CD4-positive, CD25-positive, alpha-beta regulatory T cell (primary cell): ENCODE measurements at regions not wholly inside any gene's neighbourhood (a gene's known extent, or its start where the extent isn't known, plus 50 kb on each side); places are given as distances from the start of the nearest gene placed in this dataset.

Experiments used
- ATAC-seq, 2 donors: fragments of 150-1000 bp; cut with Tn5 transposase; one replicate each; pipeline ENCODE4 v1.10.0; 2021; ENCODE audit warnings: low read depth in 2 of 2, moderate number of reproducible peaks in 2 of 2, moderate library complexity in 1 of 2
- DNase-seq, 3 donors: peaks; one replicate each; pipeline versions ENCODE4 v3.0.0 to v3.0.0-alpha.2; 2012 to 2022; ENCODE audit warnings: mixed read lengths in 1 of 3
- H3K27ac ChIP-seq: one replicate; pipeline ENCODE4 v1.7.0; 2013; ENCODE audit warnings: mild to moderate bottlenecking, low read length; ENCODE audit not compliant: insufficient read depth, poor library complexity, severe bottlenecking
- H3K27me3 ChIP-seq: one replicate; pipeline ENCODE4 v1.7.0; 2013; ENCODE audit warnings: low read length; ENCODE audit not compliant: control insufficient read depth, insufficient read depth
- H3K36me3 ChIP-seq: one replicate; pipeline ENCODE4 v1.7.0; 2013; ENCODE audit warnings: mild to moderate bottlenecking, low read length, moderate library complexity; ENCODE audit not compliant: control insufficient read depth, insufficient read depth
- H3K4me1 ChIP-seq: 2 replicates; pipeline ENCODE4 v1.7.0; 2013; ENCODE audit warnings: mild to moderate bottlenecking, low read length; ENCODE audit not compliant: insufficient read depth, control insufficient read depth, poor library complexity, severe bottlenecking
- H3K4me3 ChIP-seq: one replicate; pipeline ENCODE4 v1.7.0; 2013; ENCODE audit warnings: low read depth, mild to moderate bottlenecking, low read length, moderate library complexity
- H3K9me3 ChIP-seq, 2 experiments: 1 replicate in 1 of 2; 2 replicates in 1 of 2; pipeline ENCODE4 v1.7.0; 2013; ENCODE audit warnings: low read length in 2 of 2, mild to moderate bottlenecking in 1 of 2, moderate library complexity in 1 of 2; ENCODE audit not compliant: control insufficient read depth in 2 of 2
- H3K27ac Mint-ChIP-seq, 3 donors: one replicate each; pipeline ENCODE4 v1.8.0; 2020 to 2022; ENCODE audit warnings: mild to moderate bottlenecking in 3 of 3, mixed read lengths in 3 of 3, moderate library complexity in 2 of 3
- H3K27me3 Mint-ChIP-seq: one replicate; pipeline ENCODE4 v1.8.0; 2022; ENCODE audit warnings: mild to moderate bottlenecking, mixed read lengths
- H3K36me3 Mint-ChIP-seq: one replicate; pipeline ENCODE4 v1.8.0; 2020; ENCODE audit warnings: mixed read lengths
- H3K4me1 Mint-ChIP-seq, 4 donors: one replicate each; pipeline ENCODE4 v1.8.0; 2020 to 2022; ENCODE audit warnings: mixed read lengths in 4 of 4, mild to moderate bottlenecking in 1 of 4
- H3K4me3 Mint-ChIP-seq, 4 donors: one replicate each; pipeline ENCODE4 v1.8.0; 2020 to 2022; ENCODE audit warnings: mild to moderate bottlenecking in 4 of 4, mixed read lengths in 4 of 4, moderate library complexity in 3 of 4
- H3K9me3 Mint-ChIP-seq, 7 donors: one replicate each; pipeline ENCODE4 v1.8.0; 2020 to 2022; ENCODE audit warnings: mixed read lengths in 7 of 7, mild to moderate bottlenecking in 3 of 7, moderate library complexity in 2 of 7

GRCh38 chr6:54618572-54618971, 228.0 kb upstream of the FAM83B start:
- no peaks in the 10 kb centered on the region for H3K27me3 Mint-ChIP-seq
- no peaks in the 10 kb centered on the region for H3K36me3 Mint-ChIP-seq
- Histone ChIP-seq H3K9me3 (no peaks in the 10 kb centered on the region), H3K4me1 (no peaks in the 10 kb centered on the region), H3K27ac (no peak overlapping the region), H3K36me3 (no peaks in the 10 kb centered on the region), H3K4me3 (no peak overlapping the region), H3K27me3 (no peaks in the 10 kb centered on the region)
- H3K4me1 Mint-ChIP-seq = no peaks in the 10 kb centered on the region
- no peak for ATAC-seq
- H3K9me3 Mint-ChIP-seq = peaks cover 0 to 16% (median 2%) of the 10 kb centered on the region in 7 donors
- no peak overlapping the region for H3K27ac Mint-ChIP-seq
- H3K4me3 Mint-ChIP-seq = no peak overlapping the region
- DNase-seq = no peak

DNA sequence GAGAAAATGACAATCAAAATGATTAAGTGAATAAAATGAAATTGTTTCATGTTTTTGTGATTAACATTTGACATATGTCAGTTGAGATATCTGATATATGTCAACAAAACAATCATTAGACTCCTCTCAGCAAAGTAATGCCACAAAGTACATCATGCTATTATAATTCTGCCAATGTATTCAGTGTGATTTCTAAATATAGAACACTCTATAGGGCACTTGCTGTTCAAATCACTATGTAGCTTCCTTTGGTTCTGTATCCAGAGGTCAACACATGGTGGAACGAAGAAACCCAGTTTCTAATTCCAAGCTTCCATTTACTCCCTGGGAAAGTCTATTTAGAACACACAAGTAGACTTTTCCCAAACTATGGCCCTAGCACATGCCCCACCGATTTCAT, 227.5 kb upstream of the FAM83B start:
- no peak overlapping the region for H3K27ac ChIP-seq
- no peak overlapping the region for H3K4me3 Mint-ChIP-seq
- no peaks in the 10 kb centered on the region for H3K9me3 ChIP-seq
- no peaks in the 10 kb centered on the region for H3K36me3 Mint-ChIP-seq
- H3K4me1 ChIP-seq = no peaks in the 10 kb centered on the region
- peaks cover 0 to 16% (median 2%) of the 10 kb centered on the region in 7 donors for H3K9me3 Mint-ChIP-seq
- H3K36me3 ChIP-seq = no peaks in the 10 kb centered on the region
- no peaks in the 10 kb centered on the region for H3K4me1 Mint-ChIP-seq
- H3K4me3 ChIP-seq = no peak overlapping the region
- no peak for DNase-seq
- ATAC-seq = no peak
- no peaks in the 10 kb centered on the region for H3K27me3 ChIP-seq
- no peaks in the 10 kb centered on the region for H3K27me3 Mint-ChIP-seq
- no peak overlapping the region for H3K27ac Mint-ChIP-seq

- no peaks in the 10 kb centered on the region for H3K9me3 ChIP-seq
- no peaks in the 10 kb centered on the region for H3K4me1 ChIP-seq
- H3K9me3 Mint-ChIP-seq = peaks cover 0 to 9% (median 1%) of the 10 kb centered on the region in 7 donors
- no peaks in the 10 kb centered on the region for H3K36me3 ChIP-seq
- no peaks in the 10 kb centered on the region for H3K4me1 Mint-ChIP-seq
- no peaks in the 10 kb centered on the region for H3K27me3 ChIP-seq
- no peak overlapping the region for H3K4me3 ChIP-seq
- no peak overlapping the region for H3K27ac Mint-ChIP-seq
- no peaks in the 10 kb centered on the region for H3K27me3 Mint-ChIP-seq
- no peak overlapping the region for H3K27ac ChIP-seq
- no peak for DNase-seq
- ATAC-seq = no peak
- H3K36me3 Mint-ChIP-seq = no peaks in the 10 kb centered on the region
- no peak overlapping the region for H3K4me3 Mint-ChIP-seq
Measured at GRCh38 chr6:54621285-54621684, 225.3 kb upstream of the FAM83B start.

DNA sequence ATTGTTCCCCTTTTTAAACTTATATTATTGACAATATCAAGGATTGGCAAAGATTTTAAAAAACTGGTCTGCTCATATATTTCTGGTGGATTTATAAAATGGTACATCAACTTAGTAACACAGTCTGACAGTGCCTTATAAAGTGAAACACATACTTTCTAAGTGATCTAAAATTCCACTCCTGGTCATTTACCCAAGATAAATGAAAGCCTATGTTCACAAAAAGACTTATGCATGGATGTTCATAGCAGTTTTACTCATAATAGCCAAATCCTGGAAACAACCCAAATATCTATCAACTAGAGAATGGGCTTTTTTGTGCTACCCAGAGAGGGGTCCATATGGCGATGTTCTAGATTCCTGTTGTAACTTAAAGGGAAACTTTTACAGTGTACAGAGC, 222.4 kb upstream of the FAM83B start:
- H3K4me1 Mint-ChIP-seq = no peaks in the 10 kb centered on the region
- ATAC-seq = no peak
- H3K36me3 Mint-ChIP-seq = no peaks in the 10 kb centered on the region
- no peak overlapping the region for H3K27ac ChIP-seq
- no peak overlapping the region for H3K27ac Mint-ChIP-seq
- H3K36me3 ChIP-seq = no peaks in the 10 kb centered on the region
- DNase-seq = no peak
- H3K27me3 Mint-ChIP-seq = no peaks in the 10 kb centered on the region
- no peaks in the 10 kb centered on the region for H3K27me3 ChIP-seq
- H3K4me1 ChIP-seq = no peaks in the 10 kb centered on the region
- no peak overlapping the region for H3K4me3 ChIP-seq
- H3K4me3 Mint-ChIP-seq = no peak overlapping the region
- H3K9me3 ChIP-seq = no peaks in the 10 kb centered on the region
- peaks cover 0 to 12% (median 3%) of the 10 kb centered on the region in 7 donors for H3K9me3 Mint-ChIP-seq

DNA sequence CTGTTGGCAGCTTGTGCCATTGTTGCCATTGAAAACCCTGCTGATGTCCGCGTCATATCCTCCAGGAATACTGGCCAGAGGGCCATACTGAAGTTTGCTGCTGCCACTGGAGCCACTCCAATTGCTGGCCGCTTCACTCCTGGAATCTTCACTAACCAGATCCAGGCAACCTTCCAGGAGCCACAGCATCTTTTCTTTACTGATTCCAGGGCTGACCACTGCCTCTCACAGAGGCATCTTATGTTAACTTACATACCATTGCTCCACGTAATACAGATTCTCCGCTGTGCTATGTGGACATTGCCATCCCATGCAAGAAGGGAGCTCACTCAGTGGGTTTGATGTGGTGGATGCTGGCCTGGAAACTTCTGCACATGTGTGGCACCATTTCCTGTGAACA, 221.8 kb upstream of the FAM83B start:
- no peaks in the 10 kb centered on the region for H3K4me1 Mint-ChIP-seq
- DNase-seq = no peak
- H3K36me3 Mint-ChIP-seq = no peaks in the 10 kb centered on the region

DNA sequence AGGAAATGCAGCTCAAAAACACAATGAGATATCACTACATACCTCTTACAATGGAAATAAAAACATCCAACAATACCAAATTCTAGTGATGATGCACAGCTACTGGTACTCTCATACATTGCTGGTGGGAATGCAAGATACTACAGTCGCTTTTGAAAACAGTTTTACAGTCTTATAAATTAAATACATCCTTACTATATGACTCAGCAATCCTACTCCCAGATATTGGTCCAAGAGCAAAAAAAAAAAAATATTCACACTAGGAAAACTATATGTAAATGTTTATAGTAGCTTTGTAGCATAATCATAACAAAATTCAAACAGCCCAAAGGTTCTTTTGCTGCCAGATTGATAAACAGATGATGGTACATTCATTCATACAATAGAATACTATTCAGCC, 217.4 kb upstream of the FAM83B start:
- Mint-ChIP-seq H3K27me3 (no peaks in the 10 kb centered on the region), H3K36me3 (no peaks in the 10 kb centered on the region), H3K4me1 (no peaks in the 10 kb centered on the region), H3K4me3 (no peak overlapping the region), H3K27ac (no peak overlapping the region), H3K9me3 (peaks cover 0 to 8% (median 4%) of the 10 kb centered on the region in 7 donors)
- Histone ChIP-seq H3K9me3 (no peaks in the 10 kb centered on the region), H3K4me1 (no peaks in the 10 kb centered on the region), H3K36me3 (no peaks in the 10 kb centered on the region), H3K27me3 (no peaks in the 10 kb centered on the region), H3K4me3 (no peak overlapping the region), H3K27ac (no peak overlapping the region)
- no peak for ATAC-seq
- DNase-seq = no peak

More for the DNA sequence above, 221.8 kb upstream of the FAM83B start:
- no peak overlapping the region for H3K4me3 ChIP-seq
- H3K9me3 Mint-ChIP-seq = peaks cover 0 to 12% (median 4%) of the 10 kb centered on the region in 7 donors
- no peaks in the 10 kb centered on the region for H3K4me1 ChIP-seq
- H3K27ac Mint-ChIP-seq = no peak overlapping the region
- no peak overlapping the region for H3K27ac ChIP-seq
- no peaks in the 10 kb centered on the region for H3K9me3 ChIP-seq
- ATAC-seq = no peak
- no peaks in the 10 kb centered on the region for H3K27me3 ChIP-seq
- no peaks in the 10 kb centered on the region for H3K27me3 Mint-ChIP-seq
- no peak overlapping the region for H3K4me3 Mint-ChIP-seq
- H3K36me3 ChIP-seq = no peaks in the 10 kb centered on the region

DNA sequence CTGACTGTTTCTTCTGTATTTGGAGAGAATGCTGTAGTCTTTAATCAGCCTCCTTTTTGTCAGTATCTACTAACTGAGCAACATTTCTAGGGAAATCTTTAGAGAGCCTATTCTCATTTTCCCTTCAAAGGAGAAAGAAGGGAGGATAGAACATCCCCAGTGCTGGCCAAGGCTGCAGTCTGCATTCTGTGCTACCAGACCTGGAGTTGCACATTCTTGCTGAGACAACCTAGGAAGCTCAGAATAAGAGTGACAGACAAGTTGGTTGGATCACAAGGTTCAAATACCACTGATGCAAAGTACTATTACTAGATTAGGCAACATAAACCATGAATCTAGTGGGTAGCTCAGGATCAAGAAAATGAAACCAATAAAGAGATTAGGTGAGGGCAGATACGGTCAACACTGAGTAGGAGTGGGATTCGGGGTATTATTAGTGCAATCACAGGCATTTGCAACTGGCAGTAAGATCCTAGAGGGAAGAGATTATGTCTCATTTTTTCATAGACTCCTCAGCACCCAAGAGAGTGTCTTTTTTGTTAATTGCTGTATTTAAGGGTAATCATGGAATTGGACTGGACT, 213.5 kb upstream of the FAM83B start:
- Histone ChIP-seq H3K9me3 (no peaks in the 10 kb centered on the region), H3K4me1 (no peaks in the 10 kb centered on the region), H3K27me3 (no peaks in the 10 kb centered on the region), H3K36me3 (no peaks in the 10 kb centered on the region), H3K4me3 (no peak overlapping the region), H3K27ac (no peak overlapping the region)
- no peak overlapping the region for H3K27ac Mint-ChIP-seq
- H3K9me3 Mint-ChIP-seq = peaks cover 0 to 17% (median 2%) of the 10 kb centered on the region in 7 donors
- no peak for ATAC-seq
- no peak for DNase-seq
- no peaks in the 10 kb centered on the region for H3K4me1 Mint-ChIP-seq
- no peaks in the 10 kb centered on the region for H3K27me3 Mint-ChIP-seq
- H3K4me3 Mint-ChIP-seq = no peak overlapping the region
- H3K36me3 Mint-ChIP-seq = no peaks in the 10 kb centered on the region

DNA sequence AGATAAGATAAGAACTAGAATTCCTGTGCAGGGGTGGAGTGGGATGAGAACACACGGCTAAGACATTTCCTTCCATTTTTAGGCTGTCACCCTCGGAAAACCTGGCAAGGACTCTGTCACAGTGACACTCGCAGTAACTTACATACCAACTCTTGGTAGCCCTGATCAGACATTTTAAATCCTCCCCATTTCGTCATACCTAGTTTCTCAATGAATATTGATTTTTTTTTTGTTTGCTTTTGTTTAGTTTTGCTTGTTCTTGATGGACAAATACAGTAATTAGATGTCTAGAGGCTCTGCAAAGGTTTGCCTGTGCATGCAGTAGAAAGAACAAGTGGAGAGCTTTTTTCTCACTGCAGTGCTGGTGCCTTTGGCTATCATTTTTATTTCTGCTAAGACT, 213.0 kb upstream of the FAM83B start:
- DNase-seq = no peak
- Histone ChIP-seq H3K9me3 (no peaks in the 10 kb centered on the region), H3K36me3 (no peaks in the 10 kb centered on the region), H3K27ac (no peak overlapping the region), H3K27me3 (no peaks in the 10 kb centered on the region), H3K4me1 (no peaks in the 10 kb centered on the region), H3K4me3 (no peak overlapping the region)
- H3K27ac Mint-ChIP-seq = no peak overlapping the region
- H3K9me3 Mint-ChIP-seq = peaks cover 0 to 21% (median 2%) of the 10 kb centered on the region in 7 donors
- H3K4me1 Mint-ChIP-seq = no peaks in the 10 kb centered on the region
- H3K36me3 Mint-ChIP-seq = no peaks in the 10 kb centered on the region
- H3K4me3 Mint-ChIP-seq = no peak overlapping the region
- ATAC-seq = no peak
- no peaks in the 10 kb centered on the region for H3K27me3 Mint-ChIP-seq
